ENCODE measurements at regions not wholly inside any gene's neighbourhood (a gene's known extent, or its start where the extent isn't known, plus 50 kb on each side); places are given as distances from the start of the nearest gene placed in this dataset.

- no peak for DNase-seq
Observed at GRCh38 chr2:155240176-155240575, 541.7 kb downstream of the KCNJ3 start.

DNA sequence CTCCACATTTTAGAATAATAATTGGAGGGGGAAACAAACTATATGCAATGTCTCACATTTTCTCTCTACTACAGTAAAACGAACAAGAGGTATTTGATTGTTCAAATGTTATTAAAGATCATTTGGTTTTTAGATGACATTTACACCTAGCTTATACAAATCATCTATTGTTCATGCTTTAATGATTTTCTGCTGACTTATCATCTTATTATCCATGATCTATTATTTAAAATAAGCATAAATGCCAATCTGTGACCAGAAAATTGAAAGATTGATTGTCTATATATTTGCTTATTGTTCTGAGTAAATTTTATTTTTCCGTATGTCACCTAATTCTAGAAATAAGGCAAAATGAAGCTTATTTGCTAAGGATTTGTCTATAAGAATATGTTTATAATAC, 537.2 kb downstream of the KCNJ3 start:
- no peak for DNase-seq

DNA sequence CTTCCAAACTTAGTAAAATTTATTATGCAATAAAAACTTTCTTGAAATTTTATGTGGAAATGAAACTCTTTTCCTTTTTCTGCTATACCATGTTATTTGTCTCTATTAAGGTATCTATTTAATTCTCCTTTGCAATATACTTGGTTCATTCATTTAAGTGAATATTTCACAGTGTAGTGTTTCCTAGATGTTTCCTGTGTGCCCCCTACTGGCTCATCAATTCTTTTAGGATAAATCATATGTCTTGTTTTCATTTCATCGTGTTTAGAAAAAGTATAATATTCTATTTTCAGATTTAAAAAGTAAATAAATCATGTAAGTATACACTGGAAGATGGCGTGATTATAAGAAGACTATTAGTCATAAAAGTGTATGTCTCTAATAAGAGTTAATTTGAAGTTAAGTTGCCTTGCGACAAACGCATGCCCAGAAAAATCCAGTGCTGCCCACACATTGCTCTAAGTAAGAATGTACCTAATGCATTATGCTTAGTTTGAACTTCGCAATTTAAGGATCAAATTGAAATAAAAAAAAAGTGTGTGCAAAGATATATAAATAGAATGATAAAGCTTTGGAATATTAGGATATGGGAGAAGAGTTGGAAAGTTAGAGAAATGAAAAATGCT, 525.4 kb downstream of the KCNJ3 start:
- peak; percentile 47 for DNase-seq

- DNase-seq: no peak
Observed at GRCh38 chr2:155218945-155219344, 520.5 kb downstream of the KCNJ3 start.

GRCh38 chr2:155218292-155218924, 519.9 kb downstream of the KCNJ3 start:
- no peak for DNase-seq

DNA sequence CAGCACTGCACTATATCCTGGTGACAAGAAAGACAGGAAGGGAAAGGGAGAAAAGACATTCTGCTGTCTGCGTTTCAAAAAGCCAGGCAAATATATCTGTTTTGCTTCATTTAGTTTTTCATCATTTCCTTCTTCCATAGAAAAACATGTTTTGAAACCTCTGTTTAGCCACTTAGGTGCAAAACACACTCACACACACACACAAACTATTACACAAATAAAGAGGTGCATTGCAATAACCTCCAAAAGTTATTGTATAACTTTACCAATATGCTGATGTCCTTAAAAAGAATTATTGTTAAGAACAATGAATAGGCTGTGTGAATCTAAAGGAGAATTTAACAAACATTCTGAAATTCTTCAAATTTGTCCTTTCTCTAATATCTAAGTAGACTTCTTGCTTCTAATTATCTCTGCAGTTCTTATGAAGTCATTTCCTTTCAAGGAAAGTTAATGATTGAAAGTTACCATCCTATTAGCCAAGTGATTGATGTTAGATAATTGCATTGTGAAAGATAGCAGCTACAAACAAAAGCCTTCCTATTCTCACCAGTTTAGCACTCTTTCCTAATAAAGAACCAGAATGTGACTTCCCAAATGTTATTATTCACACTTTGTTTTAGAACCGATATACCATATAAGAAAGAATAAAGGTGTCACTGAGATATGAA, 516.7 kb downstream of the KCNJ3 start:
- DNase-seq: no peak

GRCh38 chr2:155209696-155210450, 511.4 kb downstream of the KCNJ3 start:
- no peak for DNase-seq

DNA sequence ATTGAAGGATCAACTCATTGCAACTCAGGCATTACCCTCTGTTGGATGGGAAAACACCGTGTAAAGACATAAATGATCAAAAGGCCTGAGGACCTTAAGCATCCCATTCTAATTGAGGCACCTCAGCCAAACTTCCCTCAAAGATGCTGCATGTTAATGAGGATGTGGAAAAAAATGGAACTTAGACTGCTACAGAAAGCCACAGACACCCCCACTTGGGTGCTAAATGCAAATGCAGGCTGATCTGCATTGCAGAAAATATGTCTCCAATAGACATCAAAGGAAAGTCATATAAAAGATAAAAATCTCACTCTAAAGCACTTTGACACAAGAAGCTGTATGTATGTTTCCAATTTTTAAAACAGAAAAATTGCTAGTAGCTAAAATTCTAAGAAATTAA, 504.7 kb downstream of the KCNJ3 start:
- no peak for DNase-seq

DNA sequence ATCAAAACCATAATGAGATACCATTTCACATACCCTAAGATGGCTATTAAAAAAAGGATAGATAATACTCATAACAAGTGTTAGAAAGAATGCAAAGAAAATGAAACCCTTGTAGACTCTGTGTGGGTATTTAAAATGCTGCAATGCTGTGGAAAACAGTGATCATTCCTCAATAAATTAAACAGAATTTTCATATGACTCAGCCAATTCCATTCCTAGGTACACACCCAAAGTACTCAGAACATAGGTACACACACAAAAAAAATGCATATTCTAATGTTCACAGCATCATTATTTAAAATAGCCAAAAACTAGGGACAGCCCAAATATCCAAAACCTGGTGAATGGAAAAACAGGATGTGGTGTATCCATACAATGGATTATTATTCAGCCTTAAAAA, 502.3 kb downstream of the KCNJ3 start:
- DNase-seq: no peak

- peak; percentile 32 for DNase-seq
Observed at GRCh38 chr2:155190342-155190741, 491.8 kb downstream of the KCNJ3 start.

- DNase-seq: no peak
Observed at GRCh38 chr2:155178921-155179320, 480.4 kb downstream of the KCNJ3 start.

DNA sequence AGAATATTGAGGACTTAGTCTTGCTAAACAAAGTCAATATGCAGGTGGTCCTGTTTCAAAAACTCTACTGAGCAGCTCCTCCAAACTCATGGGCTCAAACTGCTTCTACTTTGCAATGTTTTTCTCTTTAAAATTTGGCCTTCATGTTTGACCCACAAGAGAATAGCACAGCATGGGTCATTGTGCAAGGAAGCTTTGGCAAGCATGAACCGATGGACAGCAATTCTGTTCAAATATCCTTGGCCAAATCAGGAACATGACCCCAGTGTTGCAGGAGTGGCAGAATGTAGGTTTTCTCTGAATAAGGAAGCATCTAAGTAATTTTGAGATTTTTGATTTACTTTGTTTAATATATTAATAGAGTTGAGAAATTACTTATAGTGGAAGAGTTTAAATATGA, 477.9 kb downstream of the KCNJ3 start:
- DNase-seq: no peak

DNA sequence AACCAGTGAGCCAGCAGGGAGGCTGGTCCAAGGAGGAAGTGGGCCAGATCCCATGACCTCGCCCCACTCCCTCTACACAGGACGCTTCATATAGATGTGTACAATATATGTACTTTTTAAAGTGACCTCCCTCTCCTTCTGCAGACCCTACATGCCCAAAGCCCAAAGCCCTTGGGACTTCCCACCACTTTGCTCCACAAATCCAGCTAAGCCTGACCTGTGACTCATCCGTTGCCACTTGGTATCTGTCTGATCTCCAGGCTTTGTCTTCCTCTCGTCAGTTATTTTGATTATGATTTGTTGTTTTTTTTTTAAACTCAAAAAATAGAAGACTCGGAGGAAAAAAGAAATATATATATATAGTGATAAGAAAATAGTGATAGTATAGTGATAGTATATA, 470.8 kb downstream of the KCNJ3 start:
- no peak for DNase-seq

- no peak for DNase-seq
Observed at GRCh38 chr2:155162494-155162893, 464.0 kb downstream of the KCNJ3 start.

GRCh38 chr2:155161314-155161713, 462.8 kb downstream of the KCNJ3 start:
- no peak for DNase-seq

DNA sequence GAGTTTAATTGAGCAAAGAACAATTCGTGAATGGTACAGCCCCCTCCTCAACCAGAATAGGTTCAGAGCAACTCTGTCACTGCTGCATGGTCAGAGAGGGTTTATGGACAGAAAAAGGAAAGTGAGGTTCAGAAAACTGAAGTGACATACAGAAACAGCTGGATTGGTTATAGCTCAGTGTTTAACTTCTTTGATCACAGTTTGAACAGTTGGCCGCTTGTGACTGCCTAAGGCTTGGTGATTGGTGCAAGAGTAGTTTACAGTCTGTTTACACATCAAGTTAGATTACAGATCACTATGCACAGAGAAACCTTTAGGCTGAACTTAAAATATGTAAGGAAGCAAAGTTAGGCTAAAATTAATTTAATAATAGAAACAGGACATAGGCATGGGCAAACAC, 459.2 kb downstream of the KCNJ3 start:
- DNase-seq: no peak

GRCh38 chr2:155157065-155157464, 458.6 kb downstream of the KCNJ3 start:
- no peak for DNase-seq

- no peak for DNase-seq
Observed at GRCh38 chr2:155151945-155152344, 453.4 kb downstream of the KCNJ3 start.

DNA sequence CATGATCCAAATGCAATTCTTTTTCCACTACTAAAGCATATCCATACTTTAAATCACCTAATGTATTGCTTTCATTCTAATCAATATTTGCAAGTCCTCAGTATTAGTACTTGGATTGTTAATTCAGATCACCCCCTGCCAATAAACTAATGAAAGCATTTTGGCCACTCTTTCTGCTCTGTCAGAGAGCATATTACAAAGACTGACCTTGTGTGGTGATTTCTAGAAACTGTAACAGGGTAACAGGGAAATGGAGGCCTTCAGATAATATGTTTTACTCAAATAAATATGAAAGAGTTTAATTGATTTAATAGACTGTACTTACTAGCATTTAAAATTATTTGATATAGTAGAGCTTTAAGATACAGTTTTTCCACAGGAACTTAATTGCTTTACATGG, 453.0 kb downstream of the KCNJ3 start:
- DNase-seq: no peak

GRCh38 chr2:155145758-155146229, 447.3 kb downstream of the KCNJ3 start:
- DNase-seq: no peak

- DNase-seq: no peak
Observed at GRCh38 chr2:155141418-155141817, 442.9 kb downstream of the KCNJ3 start.

GRCh38 chr2:155125585-155126230, 427.2 kb downstream of the KCNJ3 start:
- DNase-seq: no peak

DNA sequence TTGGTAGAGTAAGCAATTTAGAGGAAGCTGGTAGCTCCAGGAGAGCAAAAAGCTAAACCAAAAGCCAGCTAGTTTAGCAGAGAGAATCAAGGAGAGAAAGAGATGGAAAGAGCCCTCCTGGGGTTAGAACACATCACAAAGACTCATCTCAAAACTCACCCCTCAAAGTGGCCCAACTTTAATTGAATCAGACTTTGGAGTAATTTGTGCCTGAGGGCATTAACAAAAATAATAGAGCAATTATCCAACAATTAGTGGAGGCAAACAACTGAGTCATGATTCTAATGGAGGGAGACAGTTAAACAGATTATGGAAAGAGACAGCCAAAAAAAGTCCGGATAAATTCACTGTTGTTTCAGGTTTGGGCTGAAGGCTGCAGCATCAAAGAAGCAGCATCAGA, 417.4 kb downstream of the KCNJ3 start:
- no peak for DNase-seq
